ENCODE measurements at regions not wholly inside any gene's neighbourhood (a gene's known extent, or its start where the extent isn't known, plus 50 kb on each side); places are given as distances from the start of the nearest gene placed in this dataset.
"Not testable (repeated sequence)": the region's sequence is repeated elsewhere in the genome, so short reads cannot be mapped to it uniquely, and the experiment has no call there.

GRCh38 chrX:115840729-115841409 is 279.9 kb downstream of the PLS3 start:
- not testable (repeated sequence) for DNase-seq (ENCODE audit: low spot score)

GRCh38 chrX:115850986-115851385 is 290.0 kb downstream of the PLS3 start:
- not testable (repeated sequence) for DNase-seq (ENCODE audit: low spot score)

GRCh38 chrX:115853260-115853659 is 292.3 kb downstream of the PLS3 start:
- DNase-seq (ENCODE audit: low spot score), result not testable (repeated sequence)

GRCh38 chrX:115881170-115881569 is 289.4 kb upstream of the AGTR2 start:
- DNase-seq (ENCODE audit: low spot score), result not testable (repeated sequence)

- not testable (repeated sequence) for DNase-seq (ENCODE audit: low spot score)
These were observed 286.4 kb upstream of the AGTR2 start for GRCh38 chrX:115884121-115884520.

- DNase-seq (ENCODE audit: low spot score), result not testable (repeated sequence)
These were observed 282.5 kb upstream of the AGTR2 start for GRCh38 chrX:115888041-115888440.

GRCh38 chrX:115888519-115888918 is 282.0 kb upstream of the AGTR2 start:
- DNase-seq (ENCODE audit: low spot score), result not testable (repeated sequence)

- no peak for DNase-seq (ENCODE audit: low spot score)
These were observed 281.2 kb upstream of the AGTR2 start for GRCh38 chrX:115889121-115889890.

GRCh38 chrX:115892056-115892708 is 278.4 kb upstream of the AGTR2 start:
- no peak for DNase-seq (ENCODE audit: low spot score)

- DNase-seq (ENCODE audit: low spot score), result peak; percentile 28
These were observed 277.5 kb upstream of the AGTR2 start for GRCh38 chrX:115892787-115893671.

- DNase-seq (ENCODE audit: low spot score), result peak; percentile 50
These were observed 276.5 kb upstream of the AGTR2 start for GRCh38 chrX:115894087-115894486.

GRCh38 chrX:115895678-115896329 is 274.7 kb upstream of the AGTR2 start:
- no peak for DNase-seq (ENCODE audit: low spot score)

- DNase-seq (ENCODE audit: low spot score), result no peak
These were observed 274.2 kb upstream of the AGTR2 start for GRCh38 chrX:115896362-115896761.

GRCh38 chrX:115897956-115898355 is 272.6 kb upstream of the AGTR2 start:
- no peak for DNase-seq (ENCODE audit: low spot score)

GRCh38 chrX:115898382-115899001 is 272.1 kb upstream of the AGTR2 start:
- peak; percentile 68 for DNase-seq (ENCODE audit: low spot score)

GRCh38 chrX:115900425-115900824 is 270.1 kb upstream of the AGTR2 start:
- DNase-seq (ENCODE audit: low spot score), result no peak

GRCh38 chrX:115901241-115901640 is 269.3 kb upstream of the AGTR2 start:
- no peak for DNase-seq (ENCODE audit: low spot score)

GRCh38 chrX:115902995-115903394 is 267.5 kb upstream of the AGTR2 start:
- no peak for DNase-seq (ENCODE audit: low spot score)

GRCh38 chrX:115906276-115906675 is 264.3 kb upstream of the AGTR2 start:
- no peak for DNase-seq (ENCODE audit: low spot score)

GRCh38 chrX:115906881-115907280 is 263.7 kb upstream of the AGTR2 start:
- DNase-seq (ENCODE audit: low spot score), result no peak

- no peak for DNase-seq (ENCODE audit: low spot score)
These were observed 261.5 kb upstream of the AGTR2 start for GRCh38 chrX:115909017-115909416.

All from NAMALWA (cell line).